Ecto neural progenitor cell (in vitro differentiated cells): ENCODE measurements at regions not wholly inside any gene's neighbourhood (a gene's known extent, or its start where the extent isn't known, plus 50 kb on each side); places are given as distances from the start of the nearest gene placed in this dataset.

Experiments
- DNase-seq: peaks from one replicate; pipeline ENCODE4 v3.0.0-alpha.2; 2018; ENCODE audit warnings: low spot score

DNA sequence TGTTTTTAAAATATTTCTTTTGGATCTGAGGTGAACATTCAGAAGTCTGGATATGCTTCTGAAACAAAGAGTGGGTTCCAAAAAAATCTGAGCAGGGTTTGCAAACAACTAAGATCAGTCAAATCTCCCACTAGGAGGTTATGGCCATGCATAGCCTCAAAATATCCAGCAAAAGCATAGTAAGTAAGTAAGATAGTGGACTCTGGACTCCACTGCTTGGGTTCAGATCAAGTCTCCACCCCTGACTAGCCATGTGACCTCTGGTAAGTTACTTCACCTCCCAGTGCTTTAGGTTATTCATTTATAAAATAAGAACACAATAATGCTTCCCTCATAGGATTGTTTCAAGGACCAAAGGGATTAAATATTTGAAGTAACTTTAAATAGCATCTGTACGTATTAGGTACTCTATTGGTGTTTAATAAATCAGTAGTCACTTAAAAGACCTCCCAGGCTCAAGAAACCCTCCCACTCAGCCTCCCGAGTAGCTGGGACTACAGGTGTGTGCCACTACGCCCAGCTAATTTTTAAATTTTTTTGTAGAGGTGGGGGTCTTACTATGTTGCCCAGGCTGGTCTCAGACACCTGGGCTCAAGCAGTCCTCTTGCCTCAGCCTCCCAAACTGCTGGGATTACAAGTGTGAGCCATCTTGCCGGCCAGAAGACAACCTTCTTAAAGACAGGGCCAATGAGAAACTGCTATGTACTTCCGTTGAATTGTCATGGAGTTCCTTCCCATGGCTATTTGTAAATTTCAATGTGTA lies 95.7 kb upstream of the SOX5 start:
- DNase-seq = no peak

DNA sequence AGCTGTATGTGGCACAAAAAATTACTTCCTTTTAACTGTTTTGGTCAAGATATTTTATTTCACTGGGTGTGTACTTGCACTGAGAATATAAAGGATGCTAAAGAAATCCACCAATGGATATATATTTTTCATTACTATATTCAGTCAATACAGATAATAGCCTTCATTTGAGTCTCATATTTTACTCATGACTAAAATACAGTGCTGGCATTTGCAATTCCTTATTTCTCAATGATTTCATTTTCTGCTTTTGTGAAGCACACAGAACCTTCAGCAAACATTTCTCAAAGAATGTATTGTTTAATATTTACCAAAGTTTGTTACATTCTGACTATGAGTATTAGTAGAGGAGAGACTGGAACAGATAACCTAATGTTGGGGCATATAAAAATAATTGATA lies 93.2 kb upstream of the SOX5 start:
- no peak for DNase-seq

- DNase-seq = no peak
Measured at GRCh38 chr12:24039113-24039525, 89.6 kb upstream of the SOX5 start.

DNA sequence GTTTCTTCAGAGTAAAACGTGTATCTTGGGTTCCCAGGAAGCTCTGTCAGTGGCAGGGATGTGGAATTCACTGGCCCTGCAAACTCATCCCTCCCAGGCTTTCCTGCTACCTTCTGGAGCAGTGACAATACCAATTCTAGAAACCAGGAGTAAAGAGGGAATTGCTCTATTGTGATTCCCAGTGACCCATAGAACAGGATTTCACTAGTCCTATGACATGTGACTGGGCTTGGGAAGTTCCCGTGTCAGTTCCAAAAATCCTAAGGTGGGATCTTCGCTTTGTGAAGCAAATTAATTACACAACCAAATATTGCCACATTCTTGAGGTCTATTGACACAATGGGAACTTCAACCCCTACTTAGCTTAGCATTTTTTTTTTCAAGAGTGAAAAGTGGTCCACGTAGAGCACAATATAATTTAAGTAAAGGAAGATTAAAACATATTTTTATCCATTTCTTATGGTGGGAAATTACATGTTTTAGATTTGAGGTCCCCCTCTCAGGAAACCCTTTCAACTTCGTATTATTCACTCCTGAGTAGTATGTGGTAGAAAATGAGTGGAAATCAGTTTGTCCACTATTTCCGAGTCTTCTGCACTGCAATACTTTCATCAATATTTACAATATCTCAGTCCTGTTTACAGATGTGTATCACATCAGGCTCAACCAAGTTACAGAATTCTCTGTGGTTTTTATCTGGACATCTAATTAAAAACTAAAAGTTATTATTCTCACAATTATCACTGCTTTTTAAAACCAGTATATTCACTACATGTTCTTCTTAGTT lies 88.9 kb upstream of the SOX5 start:
- DNase-seq = no peak

DNA sequence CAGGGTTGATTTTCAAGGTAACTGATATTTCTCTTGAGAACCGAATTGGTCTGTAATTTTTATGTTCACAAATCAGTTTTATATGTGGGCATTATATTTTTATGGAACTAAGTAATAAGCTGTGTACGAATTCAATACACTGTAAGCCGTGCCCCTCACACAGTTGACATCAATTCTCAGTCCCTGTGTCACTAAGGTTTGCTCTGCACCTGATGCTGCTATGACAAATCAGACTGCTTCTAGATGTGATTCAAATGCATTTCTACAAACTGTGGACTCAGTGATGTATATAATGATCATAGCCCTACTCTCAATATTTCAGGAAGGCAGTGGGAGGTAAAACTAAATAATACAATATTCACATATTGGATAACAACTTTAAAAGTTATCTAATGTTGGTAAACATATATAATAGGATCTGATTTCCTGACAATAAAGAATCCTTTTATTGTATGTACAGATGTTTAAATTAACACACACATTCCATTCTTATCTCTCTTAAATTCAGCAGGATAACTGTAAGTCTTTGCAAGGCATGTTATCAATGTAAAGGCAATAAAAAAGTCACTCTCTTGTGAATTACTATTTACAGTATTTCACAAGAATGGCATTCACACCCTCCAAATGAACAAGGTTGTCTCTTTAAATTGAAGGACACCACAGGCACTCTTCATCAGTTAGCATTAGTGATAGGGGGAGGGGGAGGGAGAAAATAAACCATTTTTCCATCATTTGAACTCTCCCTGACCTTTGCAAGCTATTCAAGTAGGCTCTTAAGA lies 87.2 kb upstream of the SOX5 start:
- DNase-seq = no peak

DNA sequence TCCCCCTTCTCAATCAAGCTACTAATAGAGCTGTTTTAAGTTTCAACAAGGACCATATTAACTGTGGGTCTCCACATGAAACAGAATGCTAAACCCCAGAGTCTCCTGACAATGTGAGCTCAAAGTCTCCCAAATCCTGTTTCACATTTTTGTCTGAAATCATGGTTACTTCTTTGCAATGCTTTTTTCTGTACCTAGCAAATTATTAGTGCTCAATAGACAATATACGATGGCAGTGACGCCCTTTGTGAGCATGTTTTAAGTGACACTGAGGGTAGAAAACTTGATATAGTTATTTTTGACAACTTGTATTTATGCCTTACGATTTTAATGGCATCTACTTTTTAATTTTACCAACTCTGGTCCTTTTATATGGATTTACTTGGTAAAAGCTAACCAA lies 85.4 kb upstream of the SOX5 start:
- no peak for DNase-seq

DNA sequence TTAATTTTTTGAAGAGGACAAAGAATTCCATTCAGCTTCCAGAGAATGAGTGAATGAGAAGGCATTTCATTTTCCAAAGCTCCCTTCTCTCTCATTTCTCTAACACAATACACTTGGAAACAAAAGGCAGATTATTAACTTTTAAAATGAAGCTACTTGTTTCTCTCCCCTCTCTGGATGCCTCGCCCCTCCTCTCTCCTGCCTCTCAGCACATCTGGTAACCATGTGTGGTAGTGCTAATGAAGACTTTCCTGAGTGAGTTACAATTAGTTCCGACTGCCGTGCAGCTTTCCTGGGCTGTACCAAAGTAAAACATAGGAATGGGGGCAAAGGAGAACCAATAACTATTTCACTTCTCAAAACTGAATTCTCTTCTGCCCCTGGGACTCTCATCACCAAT lies 84.7 kb upstream of the SOX5 start:
- DNase-seq = no peak

GRCh38 chr12:24027352-24027751 lies 77.9 kb upstream of the SOX5 start:
- DNase-seq = no peak

DNA sequence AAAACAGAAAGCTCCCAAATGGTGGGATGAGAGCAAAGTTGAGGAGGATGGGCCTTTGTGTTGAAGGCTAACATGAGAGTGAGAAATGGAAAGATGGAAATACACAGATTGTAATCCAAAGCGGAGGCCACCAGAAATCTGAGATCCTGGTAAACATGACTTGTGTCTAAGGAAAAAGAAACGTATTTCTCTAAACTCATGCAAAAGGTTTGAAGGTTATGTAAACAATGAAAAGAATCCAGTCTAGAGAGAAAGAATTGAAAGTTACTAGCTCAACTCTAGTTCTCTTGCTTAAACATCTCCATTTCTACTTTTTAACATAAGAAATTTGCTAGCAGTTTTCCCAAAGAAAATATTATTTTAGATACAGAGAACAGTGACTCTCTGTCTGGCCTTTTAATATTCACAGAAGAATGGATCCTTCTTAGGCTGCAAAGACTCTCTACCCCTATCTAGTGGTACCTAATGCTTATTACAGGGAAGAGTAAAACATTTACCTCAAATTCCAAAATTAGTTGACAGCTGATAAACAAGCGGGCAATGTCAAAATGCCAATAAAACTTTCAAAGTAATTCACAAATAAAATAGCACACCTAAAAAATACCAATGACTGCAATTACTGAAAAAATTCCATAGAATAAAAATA lies 75.8 kb upstream of the SOX5 start:
- no peak for DNase-seq

DNA sequence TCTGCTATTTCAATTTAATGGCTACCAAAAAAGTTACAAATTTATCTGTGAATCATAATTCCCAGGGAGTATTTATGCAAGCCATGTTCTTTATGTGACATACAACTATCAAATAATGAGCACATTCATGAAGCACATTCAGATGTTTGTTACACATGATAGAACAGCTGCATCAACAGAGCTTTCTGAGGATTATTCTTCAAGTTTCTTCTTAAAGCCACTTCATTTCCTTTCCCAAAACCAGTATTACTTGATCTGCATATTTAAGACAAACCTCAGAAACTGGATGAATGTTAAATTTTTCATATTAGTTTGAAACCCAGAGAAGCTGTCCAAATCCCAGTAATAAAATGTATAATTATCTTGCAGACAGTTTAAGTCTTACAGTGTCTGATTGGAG lies 73.6 kb upstream of the SOX5 start:
- DNase-seq = no peak

- no peak for DNase-seq
Measured at GRCh38 chr12:24021164-24021502, 71.7 kb upstream of the SOX5 start.

DNA sequence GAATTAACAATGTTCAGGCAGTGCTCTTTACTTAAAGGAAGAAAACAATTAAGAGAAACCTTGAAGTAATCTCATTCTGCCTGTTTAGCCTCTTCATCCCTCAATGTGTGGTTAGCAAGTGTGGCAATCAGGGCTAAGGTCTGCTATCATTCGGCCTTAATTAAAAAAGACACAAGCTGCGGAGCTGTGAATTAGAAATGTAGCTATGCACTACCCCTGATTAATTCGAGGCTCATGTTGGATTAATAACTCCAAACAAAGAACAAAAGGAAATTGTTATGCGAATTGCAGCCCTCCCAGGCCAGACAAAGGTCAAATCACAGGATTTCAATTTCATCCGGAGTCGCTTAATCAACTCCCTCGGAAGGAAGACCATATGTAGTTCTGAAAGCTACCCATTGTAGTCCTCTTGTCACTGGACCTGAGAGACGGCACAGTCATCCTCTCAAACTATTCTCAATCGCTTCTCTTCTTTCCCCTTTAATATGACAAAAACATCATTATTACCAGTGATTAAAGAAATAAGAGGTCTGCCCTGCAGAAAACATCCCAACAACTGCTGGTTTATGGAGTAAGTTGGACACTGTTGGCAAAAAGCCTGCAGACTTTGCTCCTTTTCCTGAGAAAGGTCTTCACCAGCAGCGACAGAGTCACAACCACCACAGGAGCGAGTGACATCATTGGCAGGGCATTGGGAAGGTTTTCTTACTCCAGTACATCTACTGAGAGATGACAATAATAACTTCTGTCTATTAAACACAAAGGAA lies 71.1 kb upstream of the SOX5 start:
- no peak for DNase-seq

- no peak for DNase-seq
Measured at GRCh38 chr12:24015833-24016160, 66.3 kb upstream of the SOX5 start.

DNA sequence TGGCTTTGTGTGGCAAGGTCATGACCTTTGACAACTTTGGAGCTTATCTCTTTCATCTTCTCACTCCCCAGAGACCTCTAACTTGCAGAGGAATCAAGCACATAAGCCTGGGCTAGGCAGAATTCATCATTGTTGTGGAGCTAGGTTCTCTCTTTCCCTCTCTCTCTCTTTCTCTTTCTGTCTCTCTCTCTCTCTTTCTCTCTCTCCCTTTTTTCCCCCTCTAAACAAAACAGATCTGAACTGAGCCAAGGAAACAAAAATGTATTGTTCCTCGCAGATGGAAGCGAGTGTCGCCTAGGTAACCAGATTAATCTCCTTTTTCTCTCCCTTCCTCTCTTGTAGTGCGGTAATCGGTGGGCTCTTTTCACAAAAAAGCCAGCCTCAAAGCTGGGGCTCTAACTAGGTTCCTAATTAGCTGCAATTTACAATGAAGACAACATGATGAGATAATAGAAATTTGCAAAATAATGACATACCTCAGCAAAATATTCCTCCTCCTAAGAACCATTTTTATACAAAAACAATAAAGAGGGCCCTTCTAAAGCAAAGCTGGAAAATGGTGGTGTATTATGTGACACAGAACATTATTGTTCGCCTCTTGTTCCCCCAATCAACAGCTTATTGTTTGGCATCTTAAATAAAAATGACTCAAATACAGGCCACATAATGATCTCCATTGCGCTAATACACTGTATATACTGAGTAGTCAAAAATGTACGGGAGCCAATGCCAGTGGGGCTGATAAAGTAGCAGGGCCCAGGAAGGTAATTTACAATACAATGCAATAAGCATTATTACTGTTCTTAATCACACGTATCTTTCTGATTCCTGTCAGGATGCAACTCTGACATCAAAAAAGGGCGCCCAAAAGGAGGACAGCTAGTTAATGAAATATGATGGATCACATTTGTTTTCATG lies 65.7 kb upstream of the SOX5 start:
- peak; percentile 58 for DNase-seq

DNA sequence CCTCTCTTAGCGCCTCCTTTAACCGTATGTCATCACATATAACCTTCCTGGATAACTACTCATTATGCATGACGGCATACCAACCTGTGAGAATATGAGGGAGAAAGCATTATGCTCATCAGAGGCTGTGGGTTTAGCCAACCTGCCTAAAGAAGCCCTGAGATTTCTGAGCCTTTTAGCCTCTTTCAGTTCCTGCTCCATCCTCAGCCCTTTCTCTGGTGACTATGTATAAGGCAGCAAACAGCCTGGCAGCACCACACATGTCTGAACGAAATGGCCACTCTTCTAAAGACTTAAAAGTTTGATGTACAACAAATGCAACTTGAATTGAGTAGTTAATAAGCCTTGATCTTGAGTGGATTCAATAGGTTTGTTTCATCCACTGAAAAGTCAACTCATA lies 64.8 kb upstream of the SOX5 start:
- DNase-seq = no peak

GRCh38 chr12:24012528-24012927 lies 63.1 kb upstream of the SOX5 start:
- DNase-seq = no peak

DNA sequence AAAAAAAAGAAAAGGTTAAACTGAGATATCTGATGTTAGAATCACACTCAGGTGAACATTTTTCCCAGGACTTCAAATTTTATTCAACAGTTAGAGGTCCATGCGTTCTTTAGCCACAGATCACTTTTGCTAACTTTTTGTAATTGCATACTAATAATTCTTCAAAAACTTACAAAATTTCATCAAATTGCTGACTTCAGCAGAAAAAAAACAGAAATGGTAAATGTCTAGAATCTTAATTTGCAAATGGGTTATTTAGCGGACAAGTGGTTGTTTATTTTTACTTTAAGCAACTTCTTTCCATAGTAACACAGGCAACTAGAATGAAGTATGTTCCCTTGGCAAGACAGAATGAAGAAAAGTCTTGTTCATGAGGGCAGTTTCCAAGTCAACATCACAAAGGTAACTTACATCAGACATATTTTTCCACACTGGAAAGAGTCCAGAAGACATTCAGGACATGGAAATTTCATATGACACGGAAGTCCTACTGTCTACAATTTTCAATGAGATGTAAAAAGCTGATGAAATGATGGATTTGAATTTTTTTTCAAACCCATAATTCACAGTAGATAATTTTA lies 62.5 kb upstream of the SOX5 start:
- no peak for DNase-seq

DNA sequence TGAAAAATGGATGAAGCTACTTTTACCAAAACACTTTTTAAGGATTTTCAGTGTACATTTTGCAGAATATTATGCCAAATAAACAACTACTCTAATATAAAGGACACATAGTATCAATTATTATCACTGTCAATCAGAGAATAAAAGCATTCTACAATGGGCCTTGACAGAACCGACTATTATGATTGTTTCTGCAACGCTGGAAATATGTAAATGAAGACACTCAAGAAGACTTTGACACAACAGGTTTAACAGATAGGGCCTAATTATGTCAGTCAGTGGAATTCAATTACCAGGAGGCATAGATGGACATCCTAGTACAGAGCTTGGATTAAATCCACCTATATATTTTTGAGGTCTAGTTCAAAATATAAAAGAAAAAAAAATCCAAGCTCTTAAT lies 58.7 kb upstream of the SOX5 start:
- no peak for DNase-seq
